HEK293 (cell line): ENCODE measurements at regions not wholly inside any gene's neighbourhood (a gene's known extent, or its start where the extent isn't known, plus 50 kb on each side); places are given as distances from the start of the nearest gene placed in this dataset.
A peak's percentile ranks its signal among the peaks of the same experiment; 100 is the strongest.

Source experiments
- CTCF ChIA-PET: fragments of 350-600 bp; formaldehyde crosslinking; extraction: SDS; loops from one replicate; lab custom pipeline; 2021; ENCODE audit warnings: antibody characterized with exemption; lab: Yijun Ruan, JAX
- POLR2A ChIA-PET: fragments of 300-600 bp; formaldehyde crosslinking; extraction: SDS; loops from one replicate; lab custom pipeline; 2020; ENCODE audit warnings: antibody characterized with exemption, inconsistent platforms; lab: Yijun Ruan, JAX
- H3K27ac ChIP-seq: fragments of 200-500 bp; sonication (Bioruptor generic); 2 replicates; pipeline ENCODE4 v1.5.1; 2014; ENCODE audit warnings: low read depth, low read length, control low read depth, inconsistent platforms; ENCODE audit errors: extremely low read depth
- H3K36me3 ChIP-seq, 2 experiments: fragments of 200-500 bp in 1 of 2; sonication (Bioruptor generic) in 1 of 2; 1 replicate in 1 of 2; 2 replicates in 1 of 2; pipeline ENCODE4 v1.5.1; 2014 to 2017; ENCODE audit warnings: inconsistent platforms in 2 of 2, low read length in 2 of 2; ENCODE audit not compliant: control insufficient read depth in 2 of 2, insufficient read depth in 1 of 2
- H3K4me1 ChIP-seq: fragments of 200-500 bp; sonication (Bioruptor generic); 2 replicates; pipeline ENCODE4 v1.5.1; 2014; ENCODE audit warnings: mild to moderate bottlenecking, low read length, inconsistent platforms; ENCODE audit not compliant: control insufficient read depth, insufficient read depth
- H3K4me3 ChIP-seq: 2 replicates; pipeline ENCODE4 v1.5.1; 2011; ENCODE audit warnings: low read depth, mild to moderate bottlenecking, control low read depth, low read length, moderate library complexity
- H3K9me3 ChIP-seq: fragments of 200-500 bp; sonication (Bioruptor generic); 2 replicates; pipeline ENCODE4 v1.5.1; 2014; ENCODE audit warnings: low read depth, low read length, inconsistent platforms; ENCODE audit not compliant: control insufficient read depth, insufficient read depth
- HOXC10 ChIP-seq: sonication (generic); formaldehyde crosslinking; IDR thresholded peaks from 2 replicates; pipeline ENCODE4 v1.8.1; 2023; ENCODE audit warnings: mild to moderate bottlenecking, missing genetic modification reagents
- INSM2 ChIP-seq: fragments of 450-650 bp; formaldehyde crosslinking; IDR thresholded peaks from 2 replicates; pipeline ENCODE4 v1.5.1; 2016; ENCODE audit warnings: missing biosample characterization, missing genetic modification characterization
- SP2 ChIP-seq: fragments of 450-650 bp; formaldehyde crosslinking; IDR thresholded peaks from 2 replicates; pipeline ENCODE4 v1.5.1; 2016; ENCODE audit warnings: missing biosample characterization, missing genetic modification characterization
- ZEB2 ChIP-seq: fragments of 450-650 bp; formaldehyde crosslinking; IDR thresholded peaks from 2 replicates; pipeline ENCODE4 v1.5.1; 2016; ENCODE audit warnings: missing biosample characterization, missing genetic modification characterization
- ZFHX2 ChIP-seq: fragments of 450-650 bp; formaldehyde crosslinking; conservative IDR thresholded peaks from 2 replicates; pipeline ENCODE4 v1.5.1; 2016; ENCODE audit warnings: missing biosample characterization, missing genetic modification characterization
- ZNF169 ChIP-seq: fragments of 450-650 bp; formaldehyde crosslinking; IDR thresholded peaks from 2 replicates; pipeline ENCODE4 v1.5.1; 2016; ENCODE audit warnings: missing biosample characterization, missing genetic modification characterization
- ZNF18 ChIP-seq: fragments of 450-650 bp; formaldehyde crosslinking; IDR thresholded peaks from 2 replicates; pipeline ENCODE4 v1.5.1; 2016; ENCODE audit warnings: missing biosample characterization, missing genetic modification characterization
- ZNF223 ChIP-seq: fragments of 450-650 bp; formaldehyde crosslinking; IDR thresholded peaks from 2 replicates; pipeline ENCODE4 v1.5.1; 2016; ENCODE audit warnings: missing biosample characterization, missing genetic modification characterization
- ZNF274 ChIP-seq, 2 experiments: fragments of 200-500 bp in 1 of 2; fragments of 450-650 bp in 1 of 2; sonication (Bioruptor generic) in 1 of 2; formaldehyde crosslinking in 1 of 2; IDR thresholded peaks; 2 replicates each; pipeline versions ENCODE4 v1.5.1 to v1.6.1; 2014 to 2016; ENCODE audit warnings: borderline replicate concordance in 1 of 2, inconsistent platforms in 1 of 2, low read length in 1 of 2, missing biosample characterization in 1 of 2, missing genetic modification characterization in 1 of 2
- ZNF350 ChIP-seq: fragments of 450-650 bp; formaldehyde crosslinking; IDR thresholded peaks from 2 replicates; pipeline ENCODE4 v1.5.0; 2017; ENCODE audit warnings: missing biosample characterization, mild to moderate bottlenecking, missing genetic modification characterization
- ZNF449 ChIP-seq: fragments of 450-650 bp; formaldehyde crosslinking; IDR thresholded peaks from 2 replicates; pipeline ENCODE4 v1.5.1; 2017; ENCODE audit warnings: missing biosample characterization, mild to moderate bottlenecking, missing genetic modification characterization, moderate library complexity
- TF ChIP-seq, protein P1 (sequence below): fragments of 450-650 bp; formaldehyde crosslinking; IDR thresholded peaks from 2 replicates; pipeline ENCODE4 v1.5.1; 2017; ENCODE audit warnings: missing biosample characterization, missing genetic modification characterization
- TF ChIP-seq, protein P2 (sequence below): fragments of 450-650 bp; formaldehyde crosslinking; IDR thresholded peaks from 2 replicates; pipeline ENCODE4 v1.5.1; 2016; ENCODE audit warnings: missing biosample characterization, missing genetic modification characterization
- TF ChIP-seq, protein P3 (sequence below): fragments of 450-650 bp; formaldehyde crosslinking; IDR thresholded peaks from 2 replicates; pipeline ENCODE4 v1.5.1; 2016; ENCODE audit warnings: missing biosample characterization, missing genetic modification characterization
- TF ChIP-seq, protein P4 (sequence below): fragments of 450-650 bp; formaldehyde crosslinking; optimal IDR thresholded peaks from 2 replicates; pipeline ENCODE3; 2016; ENCODE audit warnings: missing biosample characterization, mild to moderate bottlenecking, missing genetic modification characterization

- TF ChIP-seq, protein P1, sequence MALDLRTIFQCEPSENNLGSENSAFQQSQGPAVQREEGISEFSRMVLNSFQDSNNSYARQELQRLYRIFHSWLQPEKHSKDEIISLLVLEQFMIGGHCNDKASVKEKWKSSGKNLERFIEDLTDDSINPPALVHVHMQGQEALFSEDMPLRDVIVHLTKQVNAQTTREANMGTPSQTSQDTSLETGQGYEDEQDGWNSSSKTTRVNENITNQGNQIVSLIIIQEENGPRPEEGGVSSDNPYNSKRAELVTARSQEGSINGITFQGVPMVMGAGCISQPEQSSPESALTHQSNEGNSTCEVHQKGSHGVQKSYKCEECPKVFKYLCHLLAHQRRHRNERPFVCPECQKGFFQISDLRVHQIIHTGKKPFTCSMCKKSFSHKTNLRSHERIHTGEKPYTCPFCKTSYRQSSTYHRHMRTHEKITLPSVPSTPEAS (tag by site-specific recombination), result 0 out of 2 replicates have a peak, but pooled peaks have one; percentile 6
- TF ChIP-seq, protein P2, sequence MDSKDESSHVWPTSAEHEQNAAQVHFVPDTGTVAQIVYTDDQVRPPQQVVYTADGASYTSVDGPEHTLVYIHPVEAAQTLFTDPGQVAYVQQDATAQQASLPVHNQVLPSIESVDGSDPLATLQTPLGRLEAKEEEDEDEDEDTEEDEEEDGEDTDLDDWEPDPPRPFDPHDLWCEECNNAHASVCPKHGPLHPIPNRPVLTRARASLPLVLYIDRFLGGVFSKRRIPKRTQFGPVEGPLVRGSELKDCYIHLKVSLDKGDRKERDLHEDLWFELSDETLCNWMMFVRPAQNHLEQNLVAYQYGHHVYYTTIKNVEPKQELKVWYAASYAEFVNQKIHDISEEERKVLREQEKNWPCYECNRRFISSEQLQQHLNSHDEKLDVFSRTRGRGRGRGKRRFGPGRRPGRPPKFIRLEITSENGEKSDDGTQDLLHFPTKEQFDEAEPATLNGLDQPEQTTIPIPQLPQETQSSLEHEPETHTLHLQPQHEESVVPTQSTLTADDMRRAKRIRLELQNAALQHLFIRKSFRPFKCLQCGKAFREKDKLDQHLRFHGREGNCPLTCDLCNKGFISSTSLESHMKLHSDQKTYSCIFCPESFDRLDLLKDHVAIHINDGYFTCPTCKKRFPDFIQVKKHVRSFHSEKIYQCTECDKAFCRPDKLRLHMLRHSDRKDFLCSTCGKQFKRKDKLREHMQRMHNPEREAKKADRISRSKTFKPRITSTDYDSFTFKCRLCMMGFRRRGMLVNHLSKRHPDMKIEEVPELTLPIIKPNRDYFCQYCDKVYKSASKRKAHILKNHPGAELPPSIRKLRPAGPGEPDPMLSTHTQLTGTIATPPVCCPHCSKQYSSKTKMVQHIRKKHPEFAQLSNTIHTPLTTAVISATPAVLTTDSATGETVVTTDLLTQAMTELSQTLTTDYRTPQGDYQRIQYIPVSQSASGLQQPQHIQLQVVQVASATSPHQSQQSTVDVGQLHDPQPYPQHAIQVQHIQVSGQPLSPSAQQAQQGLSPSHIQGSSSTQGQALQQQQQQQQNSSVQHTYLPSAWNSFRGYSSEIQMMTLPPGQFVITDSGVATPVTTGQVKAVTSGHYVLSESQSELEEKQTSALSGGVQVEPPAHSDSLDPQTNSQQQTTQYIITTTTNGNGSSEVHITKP (tag by site-specific recombination), result no peak
- TF ChIP-seq, all 188 proteins: peak for 1
- Histone ChIP-seq H3K27ac (no peak overlapping the region), H3K4me3 (no peak overlapping the region), H3K4me1 (no peaks in the 10 kb centered on the region; the same call in 1 of the 2 replicates), H3K36me3 (no peaks in the 10 kb centered on the region), H3K9me3 (no peaks in the 10 kb centered on the region)
- ChIA-PET CTCF (no interaction called here), POLR2A (no interaction called here)
Observed at GRCh38 chr1:25020173-25020845, 90.2 kb upstream of the RUNX3 start.

- no peaks in the 10 kb centered on the region for H3K36me3 ChIP-seq
- POLR2A ChIA-PET, result no interaction called here
- no peak overlapping the region for H3K27ac ChIP-seq
- no peaks in the 10 kb centered on the region; the same call in 1 of the 2 replicates for H3K4me1 ChIP-seq
- H3K4me3 ChIP-seq, result no peak overlapping the region
- TF ChIP-seq ZNF350 (tag by site-specific recombination) (no peak), ZNF18 (tag by site-specific recombination) (peak; percentile 76), ZEB2 (tag by site-specific recombination) (0 out of 2 replicates have a peak, but pooled peaks have one; percentile 26), ZNF223 (no peak), HOXC10 (CRISPR knock-in tag) (no peak), ZFHX2 (tag by site-specific recombination) (0 out of 2 replicates have a peak, but pooled peaks have one; percentile 24), ZNF274 (IDR thresholded peaks at IDR 0.05; ENCODE audit: low read length) (no peak), ZNF274 (tag by site-specific recombination; IDR thresholded peaks at IDR 0.05; ENCODE audit: borderline replicate concordance) (0 out of 2 replicates have a peak, but pooled peaks have one; percentile 8), ZNF449 (tag by site-specific recombination) (no peak), INSM2 (tag by site-specific recombination) (peak; percentile 82), ZNF169 (tag by site-specific recombination) (peak; percentile 57; the same call in 1 of the 2 replicates), SP2 (tag by site-specific recombination) (no peak)
- TF ChIP-seq, protein P3, sequence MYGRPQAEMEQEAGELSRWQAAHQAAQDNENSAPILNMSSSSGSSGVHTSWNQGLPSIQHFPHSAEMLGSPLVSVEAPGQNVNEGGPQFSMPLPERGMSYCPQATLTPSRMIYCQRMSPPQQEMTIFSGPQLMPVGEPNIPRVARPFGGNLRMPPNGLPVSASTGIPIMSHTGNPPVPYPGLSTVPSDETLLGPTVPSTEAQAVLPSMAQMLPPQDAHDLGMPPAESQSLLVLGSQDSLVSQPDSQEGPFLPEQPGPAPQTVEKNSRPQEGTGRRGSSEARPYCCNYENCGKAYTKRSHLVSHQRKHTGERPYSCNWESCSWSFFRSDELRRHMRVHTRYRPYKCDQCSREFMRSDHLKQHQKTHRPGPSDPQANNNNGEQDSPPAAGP (tag by site-specific recombination), result no peak
- TF ChIP-seq, protein P4, sequence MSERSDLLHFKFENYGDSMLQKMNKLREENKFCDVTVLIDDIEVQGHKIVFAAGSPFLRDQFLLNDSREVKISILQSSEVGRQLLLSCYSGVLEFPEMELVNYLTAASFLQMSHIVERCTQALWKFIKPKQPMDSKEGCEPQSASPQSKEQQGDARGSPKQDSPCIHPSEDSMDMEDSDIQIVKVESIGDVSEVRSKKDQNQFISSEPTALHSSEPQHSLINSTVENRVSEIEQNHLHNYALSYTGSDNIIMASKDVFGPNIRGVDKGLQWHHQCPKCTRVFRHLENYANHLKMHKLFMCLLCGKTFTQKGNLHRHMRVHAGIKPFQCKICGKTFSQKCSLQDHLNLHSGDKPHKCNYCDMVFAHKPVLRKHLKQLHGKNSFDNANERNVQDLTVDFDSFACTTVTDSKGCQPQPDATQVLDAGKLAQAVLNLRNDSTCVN (tag by site-specific recombination), result peak; percentile 24
- TF ChIP-seq, protein P1 (tag by site-specific recombination), result peak; percentile 93
- TF ChIP-seq, all 188 proteins: peak for 8
- CTCF ChIA-PET, result interaction anchor here (1.0 kb wide), 1 partner anchor 180 kb away, joined by 3 read pairs; no protein-coding TSS in a partner anchor
- no peaks in the 10 kb centered on the region for H3K9me3 ChIP-seq
Observed at GRCh38 chr1:25019337-25020172, 89.5 kb upstream of the RUNX3 start.
